PFSK-1 (cell line): ENCODE measurements at regions not wholly inside any gene's neighbourhood (a gene's known extent, or its start where the extent isn't known, plus 50 kb on each side); places are given as distances from the start of the nearest gene placed in this dataset.

ENCODE experiments used
- FOXP2 ChIP-seq: optimal IDR thresholded peaks from 2 replicates; pipeline ENCODE3; 2011; ENCODE audit warnings: borderline replicate concordance, control low read depth, inconsistent platforms; ENCODE audit not compliant: insufficient read depth; ENCODE audit errors: extremely low read length, extremely low read depth
- POLR2AphosphoS5 ChIP-seq: IDR thresholded peaks from 2 replicates; pipeline ENCODE4 v1.6.1; 2012; ENCODE audit warnings: low read depth, mild to moderate bottlenecking, control low read depth, low read length, moderate library complexity
- SIN3A ChIP-seq: IDR thresholded peaks from 2 replicates; pipeline ENCODE4 v1.6.1; 2012; ENCODE audit warnings: mild to moderate bottlenecking, low read length, moderate library complexity, borderline replicate concordance; ENCODE audit not compliant: insufficient read depth
- TAF1 ChIP-seq: IDR thresholded peaks from 2 replicates; pipeline ENCODE4 v1.6.1; 2012; ENCODE audit warnings: low read length, control low read depth, borderline replicate concordance; ENCODE audit not compliant: insufficient read depth
- TF ChIP-seq, protein P1 (sequence below), 2 experiments: IDR thresholded peaks; 2 replicates each; pipeline versions ENCODE4 v1.6.1 to v1.8.0; 2011 to 2012; ENCODE audit warnings: low read depth in 2 of 2, low read length in 2 of 2, control low read depth in 1 of 2, inconsistent platforms in 1 of 2, mild to moderate bottlenecking in 1 of 2, moderate library complexity in 1 of 2; ENCODE audit not compliant: insufficient read depth in 1 of 2

DNA sequence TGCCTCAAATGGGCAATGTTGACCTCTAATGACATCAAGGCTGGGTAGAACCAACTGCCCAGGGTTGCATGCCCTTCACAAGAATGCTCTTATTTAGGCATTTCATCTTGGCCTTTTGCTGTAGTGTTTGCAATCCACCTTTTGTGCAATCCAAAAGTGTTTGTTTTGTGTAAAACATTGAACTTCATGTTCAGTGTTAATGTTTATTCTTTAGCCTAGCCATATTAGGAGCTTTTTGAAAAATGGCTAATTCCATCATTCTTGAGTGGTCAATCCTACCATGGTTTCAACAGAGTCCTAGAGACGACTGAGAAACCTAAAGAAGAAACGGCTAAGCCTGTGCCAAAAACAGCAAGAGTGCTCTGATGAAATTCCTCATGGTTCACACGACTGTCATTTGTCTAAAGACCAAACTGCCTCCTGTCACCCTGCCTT is 279.6 kb upstream of the PRDM1 start:
- TF ChIP-seq POLR2AphosphoS5 (no peak), TAF1 (no peak), SIN3A (no peak), FOXP2 (no peak)
- TF ChIP-seq, protein P1, sequence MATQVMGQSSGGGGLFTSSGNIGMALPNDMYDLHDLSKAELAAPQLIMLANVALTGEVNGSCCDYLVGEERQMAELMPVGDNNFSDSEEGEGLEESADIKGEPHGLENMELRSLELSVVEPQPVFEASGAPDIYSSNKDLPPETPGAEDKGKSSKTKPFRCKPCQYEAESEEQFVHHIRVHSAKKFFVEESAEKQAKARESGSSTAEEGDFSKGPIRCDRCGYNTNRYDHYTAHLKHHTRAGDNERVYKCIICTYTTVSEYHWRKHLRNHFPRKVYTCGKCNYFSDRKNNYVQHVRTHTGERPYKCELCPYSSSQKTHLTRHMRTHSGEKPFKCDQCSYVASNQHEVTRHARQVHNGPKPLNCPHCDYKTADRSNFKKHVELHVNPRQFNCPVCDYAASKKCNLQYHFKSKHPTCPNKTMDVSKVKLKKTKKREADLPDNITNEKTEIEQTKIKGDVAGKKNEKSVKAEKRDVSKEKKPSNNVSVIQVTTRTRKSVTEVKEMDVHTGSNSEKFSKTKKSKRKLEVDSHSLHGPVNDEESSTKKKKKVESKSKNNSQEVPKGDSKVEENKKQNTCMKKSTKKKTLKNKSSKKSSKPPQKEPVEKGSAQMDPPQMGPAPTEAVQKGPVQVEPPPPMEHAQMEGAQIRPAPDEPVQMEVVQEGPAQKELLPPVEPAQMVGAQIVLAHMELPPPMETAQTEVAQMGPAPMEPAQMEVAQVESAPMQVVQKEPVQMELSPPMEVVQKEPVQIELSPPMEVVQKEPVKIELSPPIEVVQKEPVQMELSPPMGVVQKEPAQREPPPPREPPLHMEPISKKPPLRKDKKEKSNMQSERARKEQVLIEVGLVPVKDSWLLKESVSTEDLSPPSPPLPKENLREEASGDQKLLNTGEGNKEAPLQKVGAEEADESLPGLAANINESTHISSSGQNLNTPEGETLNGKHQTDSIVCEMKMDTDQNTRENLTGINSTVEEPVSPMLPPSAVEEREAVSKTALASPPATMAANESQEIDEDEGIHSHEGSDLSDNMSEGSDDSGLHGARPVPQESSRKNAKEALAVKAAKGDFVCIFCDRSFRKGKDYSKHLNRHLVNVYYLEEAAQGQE (IDR thresholded peaks at IDR 0.05; ENCODE audit: insufficient read depth in 1 of 2, low read depth in 2 of 2, low read length in 2 of 2): no peak
